ENCODE measurements at regions not wholly inside any gene's neighbourhood (a gene's known extent, or its start where the extent isn't known, plus 50 kb on each side); places are given as distances from the start of the nearest gene placed in this dataset.

GRCh38 chr6:47111685-47112084, 69.6 kb upstream of the ADGRF1 start:
- ChIA-PET POLR2A (ENCODE audit: unreplicated experiment) (no interaction called here), CTCF (interaction anchor here (0.5 kb wide), 1 partner anchor 14 kb away, joined by 3 read pairs; no protein-coding TSS in a partner anchor)
- no peaks in the 10 kb centered on the region for H3K9me2 ChIP-seq (replicated peaks; ENCODE audit: low read length)
- H3K27me3 ChIP-seq (ENCODE audit: low read length), result no peaks in the 10 kb centered on the region
- ATAC-seq, result peak; percentile 47
- no peak overlapping the region for H3K9ac ChIP-seq (ENCODE audit: low read length)
- no peak overlapping the region for H3K4me3 ChIP-seq (ENCODE audit: low read length)
- no peaks in the 10 kb centered on the region for H3F3A ChIP-seq (ENCODE audit: low read length, unreplicated experiment)
- DNase-seq, result peak; percentile 62
- no peak overlapping the region; the same call in 1 of the 2 replicates for H3K4me2 ChIP-seq (ENCODE audit: low read length)
- no peak for TF ChIP-seq CTCF (conservative IDR thresholded peaks at IDR 0.05; ENCODE audit: low read depth, low read length)
- no peak for TF ChIP-seq EZH2 (IDR thresholded peaks at IDR 0.05; ENCODE audit: low read length, unreplicated experiment)
- TF ChIP-seq EZH2phosphoT487 (IDR thresholded peaks at IDR 0.05; ENCODE audit: borderline replicate concordance, low read length), result no peak
- H3K9me3 ChIP-seq (ENCODE audit: low read length), result no peaks in the 10 kb centered on the region
- H4K20me1 ChIP-seq (ENCODE audit: low read length), result no peaks in the 10 kb centered on the region
- no TSS peak for BruUV-seq (replicated peaks)
- intact Hi-C loops (cut with micrococcal nuclease), result no loop called here
- peak overlapping the region; percentile 47 for H3K27ac ChIP-seq (ENCODE audit: low read length)
- H3K79me2 ChIP-seq (ENCODE audit: low read length), result no peaks in the 10 kb centered on the region
- H3K36me3 ChIP-seq (ENCODE audit: low read depth, low read length), result no peaks in the 10 kb centered on the region
- H2AFZ ChIP-seq (ENCODE audit: low read length), result no peak overlapping the region
- H3K4me1 ChIP-seq (ENCODE audit: insufficient read depth, low read length), result peaks cover 29% of the 10 kb centered on the region

- Histone ChIP-seq H3K79me2 (ENCODE audit: low read length) (no peaks in the 10 kb centered on the region), H3K4me3 (ENCODE audit: low read length) (no peak overlapping the region), H3K9ac (ENCODE audit: low read length) (no peak overlapping the region), H3K36me3 (ENCODE audit: low read depth, low read length) (no peaks in the 10 kb centered on the region), H3K27me3 (ENCODE audit: low read length) (no peaks in the 10 kb centered on the region), H3K4me1 (ENCODE audit: insufficient read depth, low read length) (peaks cover 23% of the 10 kb centered on the region), H3K9me3 (ENCODE audit: low read length) (no peaks in the 10 kb centered on the region), H4K20me1 (ENCODE audit: low read length) (no peaks in the 10 kb centered on the region), H3K27ac (ENCODE audit: low read length) (no peak overlapping the region), H3F3A (ENCODE audit: low read length, unreplicated experiment) (no peaks in the 10 kb centered on the region), H3K4me2 (ENCODE audit: low read length) (no peak overlapping the region), H3K9me2 (replicated peaks; ENCODE audit: low read length) (no peaks in the 10 kb centered on the region), H2AFZ (ENCODE audit: low read length) (no peak overlapping the region)
- no peak for TF ChIP-seq EZH2 (IDR thresholded peaks at IDR 0.05; ENCODE audit: low read length, unreplicated experiment)
- no peak for TF ChIP-seq CTCF (conservative IDR thresholded peaks at IDR 0.05; ENCODE audit: low read depth, low read length)
- TF ChIP-seq EZH2phosphoT487 (IDR thresholded peaks at IDR 0.05; ENCODE audit: borderline replicate concordance, low read length), result no peak
- CTCF ChIA-PET, result no interaction called here
- ATAC-seq, result no peak
- DNase-seq, result no peak
- POLR2A ChIA-PET (ENCODE audit: unreplicated experiment), result no interaction called here
- no TSS peak for BruUV-seq (replicated peaks)
- intact Hi-C loops (cut with micrococcal nuclease), result no loop called here
These were observed 67.1 kb upstream of the ADGRF1 start for GRCh38 chr6:47109281-47109680.

- BruUV-seq (replicated peaks), result no TSS peak
- POLR2A ChIA-PET (ENCODE audit: unreplicated experiment), result no interaction called here
- no peaks in the 10 kb centered on the region for H3F3A ChIP-seq (ENCODE audit: low read length, unreplicated experiment)
- no peak for TF ChIP-seq EZH2phosphoT487 (IDR thresholded peaks at IDR 0.05; ENCODE audit: borderline replicate concordance, low read length)
- TF ChIP-seq EZH2 (IDR thresholded peaks at IDR 0.05; ENCODE audit: low read length, unreplicated experiment), result no peak
- no peak for TF ChIP-seq CTCF (conservative IDR thresholded peaks at IDR 0.05; ENCODE audit: low read depth, low read length)
- H3K4me1 ChIP-seq (ENCODE audit: insufficient read depth, low read length), result peaks cover 22% of the 10 kb centered on the region
- ATAC-seq (no peak), DNase-seq (peak; percentile 27)
- CTCF ChIA-PET, result no interaction called here
- no peaks in the 10 kb centered on the region for H3K79me2 ChIP-seq (ENCODE audit: low read length)
- H3K27ac ChIP-seq (ENCODE audit: low read length), result no peak overlapping the region
- H3K4me3 ChIP-seq (ENCODE audit: low read length), result no peak overlapping the region
- intact Hi-C loops (cut with micrococcal nuclease), result no loop called here
- H4K20me1 ChIP-seq (ENCODE audit: low read length), result no peaks in the 10 kb centered on the region
- no peak overlapping the region for H2AFZ ChIP-seq (ENCODE audit: low read length)
- no peaks in the 10 kb centered on the region for H3K27me3 ChIP-seq (ENCODE audit: low read length)
- no peak overlapping the region for H3K9ac ChIP-seq (ENCODE audit: low read length)
- H3K4me2 ChIP-seq (ENCODE audit: low read length), result no peak overlapping the region
- H3K9me2 ChIP-seq (replicated peaks; ENCODE audit: low read length), result no peaks in the 10 kb centered on the region
- no peaks in the 10 kb centered on the region for H3K36me3 ChIP-seq (ENCODE audit: low read depth, low read length)
- H3K9me3 ChIP-seq (ENCODE audit: low read length), result no peaks in the 10 kb centered on the region
These were observed 64.6 kb upstream of the ADGRF1 start for GRCh38 chr6:47106721-47107197.
